ENCODE measurements at regions not wholly inside any gene's neighbourhood (a gene's known extent, or its start where the extent isn't known, plus 50 kb on each side); places are given as distances from the start of the nearest gene placed in this dataset.

- TF ChIP-seq CTCF (IDR thresholded peaks at IDR 0.05) (no peak), POLR2A (IDR thresholded peaks at IDR 0.05; ENCODE audit: low read depth) (no peak), EP300 (IDR thresholded peaks at IDR 0.05) (no peak), POLR2AphosphoS5 (IDR thresholded peaks at IDR 0.05) (no peak)
These were observed 178.7 kb downstream of the AHR start for GRCh38 chr7:17477182-17477581.

Data from esophagus muscularis mucosa (tissue), 4 donors.